ENCODE measurements at regions not wholly inside any gene's neighbourhood (a gene's known extent, or its start where the extent isn't known, plus 50 kb on each side); places are given as distances from the start of the nearest gene placed in this dataset.

GRCh38 chr12:77678621-77679020 is 152.1 kb upstream of the NAV3 start:
- 0% methylated on average over 1 of the region's 1 CpG for WGBS (ENCODE audit: insufficient coverage, insufficient replicate concordance, low lambda C conversion rate, missing lambda C conversion rate)
- ChIA-PET RAD21 (ENCODE audit: unreplicated experiment) (no interaction called here), POLR2A (no interaction called here), CTCF (no interaction called here), SMC1A (ENCODE audit: uncharacterized antibody, unreplicated experiment) (interaction anchor here (1.2 kb wide), 1 partner anchor 33 kb away, joined by 3 read pairs; no protein-coding TSS in a partner anchor)
- TF ChIP-seq TCF7 (IDR thresholded peaks at IDR 0.05; ENCODE audit: borderline replicate concordance) = no peak
- Histone ChIP-seq H3K9ac (ENCODE audit: control insufficient read depth, insufficient read depth, low read length) (no peak overlapping the region), H3K27me3 (replicated peaks in 1 of 2; ENCODE audit: control insufficient read depth in 2 of 2, insufficient read depth in 2 of 2, low read length in 1 of 2) (no peaks in the 10 kb centered on the region), H4K20me1 (ENCODE audit: control insufficient read depth, insufficient read depth) (no peaks in the 10 kb centered on the region), H3K79me2 (ENCODE audit: control insufficient read depth, insufficient read depth, low read length) (no peaks in the 10 kb centered on the region), H2AFZ (ENCODE audit: control insufficient read depth, low read depth, low read length) (no peak overlapping the region), H3K9me3 (replicated peaks; ENCODE audit: control insufficient read depth, insufficient read depth, low read length) (no peaks in the 10 kb centered on the region), H3K4me2 (ENCODE audit: control insufficient read depth, insufficient read depth) (no peak overlapping the region), H3K27ac (ENCODE audit: control insufficient read depth, insufficient read depth) (no peak overlapping the region), H3K36me3 (ENCODE audit: control insufficient read depth in 2 of 2, insufficient read depth in 2 of 2, low read length in 1 of 2) (no peaks in the 10 kb centered on the region), H3K4me1 (ENCODE audit: control insufficient read depth, insufficient read depth, low read length) (no peaks in the 10 kb centered on the region), H3K4me3 (no peak overlapping the region)
- in situ Hi-C loops (cut with MboI) = no loop called here
- no peak for ATAC-seq
- intact Hi-C loops (cut with micrococcal nuclease; ENCODE audit: unreplicated experiment) = no loop called here
- no TSS peak for BruUV-seq (replicated peaks)
- no peak for DNase-seq (ENCODE audit: low read depth, low spot score)
- FAIRE-seq = no peak

- no peaks in the 10 kb centered on the region for H3K9me3 ChIP-seq (replicated peaks; ENCODE audit: control insufficient read depth, insufficient read depth, low read length)
- in situ Hi-C loops (cut with MboI) = no loop called here
- DNase-seq (ENCODE audit: low read depth, low spot score) = no peak
- WGBS (ENCODE audit: insufficient coverage, insufficient replicate concordance, low lambda C conversion rate, missing lambda C conversion rate) = 45% methylated on average over 6 of the region's 6 CpGs
- no peak overlapping the region for H3K4me2 ChIP-seq (ENCODE audit: control insufficient read depth, insufficient read depth)
- H3K27ac ChIP-seq (ENCODE audit: control insufficient read depth, insufficient read depth) = no peak overlapping the region
- no peak overlapping the region for H3K9ac ChIP-seq (ENCODE audit: control insufficient read depth, insufficient read depth, low read length)
- ATAC-seq = no peak
- H3K36me3 ChIP-seq (ENCODE audit: control insufficient read depth in 2 of 2, insufficient read depth in 2 of 2, low read length in 1 of 2) = no peaks in the 10 kb centered on the region
- H2AFZ ChIP-seq (ENCODE audit: control insufficient read depth, low read depth, low read length) = no peak overlapping the region
- H3K4me1 ChIP-seq (ENCODE audit: control insufficient read depth, insufficient read depth, low read length) = no peaks in the 10 kb centered on the region
- ChIA-PET SMC1A (ENCODE audit: uncharacterized antibody, unreplicated experiment) (no interaction called here), CTCF (no interaction called here), POLR2A (no interaction called here), RAD21 (ENCODE audit: unreplicated experiment) (no interaction called here)
- intact Hi-C loops (cut with micrococcal nuclease; ENCODE audit: unreplicated experiment) = no loop called here
- TF ChIP-seq NBN (IDR thresholded peaks at IDR 0.05) (no peak), BCLAF1 (IDR thresholded peaks at IDR 0.05) (no peak), ELK1 (IDR thresholded peaks at IDR 0.05; ENCODE audit: low read depth, low read length) (no peak), RBBP5 (conservative IDR thresholded peaks at IDR 0.05) (no peak), DPF2 (IDR thresholded peaks at IDR 0.05) (no peak), TCF12 (IDR thresholded peaks at IDR 0.05; ENCODE audit: low read depth, low read length) (no peak)
- no peaks in the 10 kb centered on the region for H3K79me2 ChIP-seq (ENCODE audit: control insufficient read depth, insufficient read depth, low read length)
- FAIRE-seq = no peak
- no peaks in the 10 kb centered on the region for H3K27me3 ChIP-seq (replicated peaks in 1 of 2; ENCODE audit: control insufficient read depth in 2 of 2, insufficient read depth in 2 of 2, low read length in 1 of 2)
- BruUV-seq (replicated peaks) = no TSS peak
- no peak overlapping the region for H3K4me3 ChIP-seq
- H4K20me1 ChIP-seq (ENCODE audit: control insufficient read depth, insufficient read depth) = no peaks in the 10 kb centered on the region
These were observed 163.6 kb upstream of the NAV3 start for GRCh38 chr12:77667101-77667500.

Measured in GM12878 (cell line).